Stomach (tissue), 4 donors: ENCODE measurements at regions not wholly inside any gene's neighbourhood (a gene's known extent, or its start where the extent isn't known, plus 50 kb on each side); places are given as distances from the start of the nearest gene placed in this dataset.

Experiments used
- CTCF ChIP-seq, 7 experiments: fragments of 450-650 bp in 4 of 7; fragments of 200-600 bp in 3 of 7; sonication (generic) in 3 of 7; IDR thresholded peaks; one replicate each; pipeline ENCODE4 v1.5.1; 2016 to 2019; ENCODE audit warnings: antibody characterized with exemption in 7 of 7, control low read depth in 2 of 7, mild to moderate bottlenecking in 1 of 7
- EP300 ChIP-seq: sonication (generic); formaldehyde crosslinking; IDR thresholded peaks from one replicate; pipeline ENCODE4 v1.6.1; 2017; ENCODE audit warnings: antibody characterized with exemption
- POLR2A ChIP-seq, 4 donors: fragments of 450-650 bp; IDR thresholded peaks; one replicate each; pipeline ENCODE4 v1.6.1; 2016; ENCODE audit warnings: antibody characterized with exemption in 4 of 4, control low read depth in 2 of 4, mild to moderate bottlenecking in 1 of 4, moderate library complexity in 1 of 4
- POLR2AphosphoS5 ChIP-seq, 3 donors: sonication (generic); formaldehyde crosslinking; IDR thresholded peaks; one replicate each; pipeline ENCODE4 v1.6.1; 2016; ENCODE audit warnings: antibody characterized with exemption in 3 of 3

- TF ChIP-seq CTCF (IDR thresholded peaks at IDR 0.05): no peak
- TF ChIP-seq POLR2AphosphoS5 (IDR thresholded peaks at IDR 0.05): no peak
- no peak for TF ChIP-seq POLR2A (IDR thresholded peaks at IDR 0.05)
- TF ChIP-seq EP300: no peak
Measured at GRCh38 chr11:57888386-57888785, 126.8 kb downstream of the CTNND1 start.
